Karpas-422 (cell line): ENCODE measurements at regions not wholly inside any gene's neighbourhood (a gene's known extent, or its start where the extent isn't known, plus 50 kb on each side); places are given as distances from the start of the nearest gene placed in this dataset.
"Not testable (repeated sequence)": the region's sequence is repeated elsewhere in the genome, so short reads cannot be mapped to it uniquely, and the experiment has no call there.

Source experiments
- DNase-seq: peaks from one replicate; pipeline ENCODE4 v3.0.0-alpha.2; 2015
- H2AFZ ChIP-seq: fragments of 200-600 bp; sonication (generic); 2 replicates; pipeline ENCODE4 v1.6.1; 2014; ENCODE audit warnings: antibody characterized with exemption, low read length, mixed read lengths
- H3K27ac ChIP-seq: fragments of 200-600 bp; sonication (generic); 2 replicates; pipeline ENCODE4 v1.5.1; 2014; ENCODE audit warnings: mild to moderate bottlenecking, low read length, moderate library complexity
- H3K27me3 ChIP-seq: fragments of 200-600 bp; sonication (generic); 2 replicates; pipeline ENCODE4 v1.6.1; 2014; ENCODE audit warnings: low read length, mixed read lengths
- H3K36me3 ChIP-seq: fragments of 200-600 bp; sonication (generic); 2 replicates; pipeline ENCODE4 v1.6.1; 2014; ENCODE audit warnings: low read length, mixed read lengths; ENCODE audit not compliant: insufficient read depth
- H3K4me1 ChIP-seq: fragments of 200-600 bp; sonication (generic); 2 replicates; pipeline ENCODE4 v1.6.1; 2014; ENCODE audit warnings: mild to moderate bottlenecking, low read length, mixed read lengths
- H3K4me2 ChIP-seq: fragments of 200-600 bp; sonication (generic); 2 replicates; pipeline ENCODE4 v1.6.1; 2014; ENCODE audit warnings: low read length, low read depth, mild to moderate bottlenecking; ENCODE audit not compliant: poor library complexity, severe bottlenecking
- H3K4me3 ChIP-seq: fragments of 200-600 bp; sonication (generic); 2 replicates; pipeline ENCODE4 v1.5.1; 2014; ENCODE audit warnings: mild to moderate bottlenecking, antibody characterized with exemption, low read length, mixed read lengths
- H3K79me2 ChIP-seq: fragments of 200-600 bp; sonication (generic); 2 replicates; pipeline ENCODE4 v1.6.1; 2014; ENCODE audit warnings: mild to moderate bottlenecking, low read length, mixed read lengths
- H3K9ac ChIP-seq: fragments of 200-600 bp; sonication (generic); 2 replicates; pipeline ENCODE4 v1.6.0; 2014; ENCODE audit warnings: low read length
- H3K9me2 ChIP-seq: fragments of 200-600 bp; sonication (generic), shearing (Covaris generic); replicated peaks from 2 replicates; pipeline ENCODE4 v1.6.0; 2014; ENCODE audit warnings: mild to moderate bottlenecking, low read length, moderate library complexity; ENCODE audit not compliant: insufficient read depth
- H3K9me3 ChIP-seq: fragments of 300-700, 200-600 bp; sonication (generic); 2 replicates; pipeline ENCODE4 v1.6.1; 2014; ENCODE audit warnings: low read length, mixed read lengths
- H4K20me1 ChIP-seq: fragments of 200-600 bp; sonication (generic); 2 replicates; pipeline ENCODE4 v1.6.1; 2014; ENCODE audit warnings: mild to moderate bottlenecking, antibody characterized with exemption, low read length, low read depth; ENCODE audit not compliant: insufficient read depth

DNA sequence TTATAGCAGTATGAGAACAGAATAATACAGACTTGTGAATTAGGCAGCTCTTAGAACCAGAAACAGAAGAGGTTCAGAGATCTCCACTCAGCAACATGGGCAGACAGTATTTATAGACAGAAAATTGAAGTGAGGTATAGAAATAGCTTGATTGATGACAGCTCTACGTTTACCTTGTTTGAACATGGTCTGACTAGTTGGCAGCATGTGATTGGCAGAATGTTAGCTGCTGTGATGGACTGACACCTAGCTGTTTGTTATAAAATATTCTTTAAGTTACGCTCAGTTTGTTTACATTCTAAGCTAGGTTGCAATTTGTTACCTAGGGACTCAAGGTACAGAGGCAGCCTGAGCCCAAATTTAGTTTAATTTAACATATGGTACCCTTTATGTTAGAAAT, 73.7 kb upstream of the TMEM229A start:
- H3K9ac ChIP-seq = no peak overlapping the region
- no peaks in the 10 kb centered on the region for H3K27me3 ChIP-seq
- H3K9me3 ChIP-seq = no peaks in the 10 kb centered on the region
- no peak for DNase-seq
- no peaks in the 10 kb centered on the region for H3K79me2 ChIP-seq
- no peak overlapping the region for H2AFZ ChIP-seq
- no peak overlapping the region for H3K27ac ChIP-seq
- H4K20me1 ChIP-seq = no peaks in the 10 kb centered on the region
- no peak overlapping the region for H3K4me2 ChIP-seq
- H3K4me3 ChIP-seq = no peak overlapping the region
- no peaks in the 10 kb centered on the region for H3K36me3 ChIP-seq
- no peaks in the 10 kb centered on the region for H3K4me1 ChIP-seq
- H3K9me2 ChIP-seq = no peaks in the 10 kb centered on the region

- Histone ChIP-seq H2AFZ (no peak overlapping the region), H3K9ac (no peak overlapping the region), H3K36me3 (no peaks in the 10 kb centered on the region), H3K4me3 (no peak overlapping the region), H3K79me2 (no peaks in the 10 kb centered on the region), H3K27ac (no peak overlapping the region), H3K9me3 (no peaks in the 10 kb centered on the region), H3K4me2 (no peak overlapping the region), H3K4me1 (no peaks in the 10 kb centered on the region), H3K9me2 (no peaks in the 10 kb centered on the region), H4K20me1 (no peaks in the 10 kb centered on the region), H3K27me3 (no peaks in the 10 kb centered on the region)
- DNase-seq = peak; percentile 75
These were observed 68.4 kb upstream of the TMEM229A start for GRCh38 chr7:124101173-124101768.

- no peaks in the 10 kb centered on the region for H4K20me1 ChIP-seq
- no peak overlapping the region for H3K27ac ChIP-seq
- DNase-seq = no peak
- H3K27me3 ChIP-seq = no peaks in the 10 kb centered on the region
- H3K4me3 ChIP-seq = no peak overlapping the region
- no peak overlapping the region for H3K9ac ChIP-seq
- no peaks in the 10 kb centered on the region for H3K36me3 ChIP-seq
- no peaks in the 10 kb centered on the region for H3K9me3 ChIP-seq
- no peak overlapping the region for H3K4me2 ChIP-seq
- H3K79me2 ChIP-seq = no peaks in the 10 kb centered on the region
- no peak overlapping the region for H2AFZ ChIP-seq
- no peaks in the 10 kb centered on the region for H3K4me1 ChIP-seq
- no peaks in the 10 kb centered on the region for H3K9me2 ChIP-seq
These were observed 67.3 kb upstream of the TMEM229A start for GRCh38 chr7:124100190-124100589.

GRCh38 chr7:124099585-124099984, 66.7 kb upstream of the TMEM229A start:
- not testable (repeated sequence) for DNase-seq, H3K9me3 ChIP-seq, H3K36me3 ChIP-seq, H3K79me2 ChIP-seq, H3K27ac ChIP-seq, H3K4me2 ChIP-seq, H3K9ac ChIP-seq, H4K20me1 ChIP-seq, H2AFZ ChIP-seq, H3K4me1 ChIP-seq, H3K9me2 ChIP-seq, H3K27me3 ChIP-seq, H3K4me3 ChIP-seq

GRCh38 chr7:124089621-124090020, 56.8 kb upstream of the TMEM229A start:
- no peaks in the 10 kb centered on the region for H4K20me1 ChIP-seq
- no peak overlapping the region for H3K4me2 ChIP-seq
- H2AFZ ChIP-seq = no peak overlapping the region
- no peaks in the 10 kb centered on the region for H3K9me3 ChIP-seq
- no peaks in the 10 kb centered on the region for H3K9me2 ChIP-seq
- no peaks in the 10 kb centered on the region for H3K79me2 ChIP-seq
- no peaks in the 10 kb centered on the region for H3K27me3 ChIP-seq
- no peaks in the 10 kb centered on the region for H3K4me1 ChIP-seq
- H3K4me3 ChIP-seq = no peak overlapping the region
- no peaks in the 10 kb centered on the region for H3K36me3 ChIP-seq
- no peak overlapping the region for H3K9ac ChIP-seq
- no peak for DNase-seq
- no peak overlapping the region for H3K27ac ChIP-seq

- H3K9me2 ChIP-seq = no peaks in the 10 kb centered on the region
- H3K36me3 ChIP-seq = no peaks in the 10 kb centered on the region
- H2AFZ ChIP-seq = no peak overlapping the region
- H3K9me3 ChIP-seq = no peaks in the 10 kb centered on the region
- H3K4me3 ChIP-seq = no peak overlapping the region
- H3K9ac ChIP-seq = no peak overlapping the region
- no peaks in the 10 kb centered on the region for H3K27me3 ChIP-seq
- H3K4me2 ChIP-seq = no peak overlapping the region
- no peak for DNase-seq
- H3K79me2 ChIP-seq = no peaks in the 10 kb centered on the region
- H3K4me1 ChIP-seq = no peaks in the 10 kb centered on the region
- no peaks in the 10 kb centered on the region for H4K20me1 ChIP-seq
- no peak overlapping the region for H3K27ac ChIP-seq
These were observed 55.7 kb upstream of the TMEM229A start for GRCh38 chr7:124088590-124088989.

- H3K27ac ChIP-seq = no peak overlapping the region
- H3K9me3 ChIP-seq = no peaks in the 10 kb centered on the region
- H3K4me3 ChIP-seq = no peak overlapping the region
- H2AFZ ChIP-seq = no peak overlapping the region
- H3K36me3 ChIP-seq = no peaks in the 10 kb centered on the region
- no peaks in the 10 kb centered on the region for H3K27me3 ChIP-seq
- H3K9ac ChIP-seq = no peak overlapping the region
- no peak overlapping the region for H3K4me2 ChIP-seq
- no peaks in the 10 kb centered on the region for H4K20me1 ChIP-seq
- H3K79me2 ChIP-seq = no peaks in the 10 kb centered on the region
- H3K4me1 ChIP-seq = no peaks in the 10 kb centered on the region
- DNase-seq = no peak
- no peaks in the 10 kb centered on the region for H3K9me2 ChIP-seq
These were observed 54.0 kb upstream of the TMEM229A start for GRCh38 chr7:124086843-124087242.

DNA sequence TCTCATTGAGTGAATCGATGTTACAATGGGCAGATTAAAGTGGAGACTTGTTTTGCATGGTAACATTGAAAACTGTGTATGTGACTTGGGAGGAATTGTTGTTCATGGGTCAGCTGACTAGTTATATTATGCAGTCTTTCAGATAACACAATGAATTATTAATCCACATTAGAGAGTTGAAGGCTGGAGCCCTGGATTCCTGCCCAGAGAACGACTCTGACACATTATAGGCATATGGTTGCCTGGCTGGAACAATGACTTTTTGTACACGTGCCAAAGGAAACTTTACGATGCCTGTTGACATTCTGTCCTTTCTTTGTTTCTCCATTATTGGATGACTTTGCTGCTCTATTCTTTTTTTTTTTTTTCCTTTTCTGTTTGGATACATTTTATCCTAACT, 52.3 kb upstream of the TMEM229A start:
- no peaks in the 10 kb centered on the region for H3K9me2 ChIP-seq
- H3K27me3 ChIP-seq = no peaks in the 10 kb centered on the region
- H3K9ac ChIP-seq = no peak overlapping the region
- no peak overlapping the region for H3K27ac ChIP-seq
- no peaks in the 10 kb centered on the region for H3K9me3 ChIP-seq
- H3K4me1 ChIP-seq = no peaks in the 10 kb centered on the region
- H3K36me3 ChIP-seq = no peaks in the 10 kb centered on the region
- no peaks in the 10 kb centered on the region for H4K20me1 ChIP-seq
- no peak overlapping the region for H3K4me2 ChIP-seq
- no peak overlapping the region for H3K4me3 ChIP-seq
- H3K79me2 ChIP-seq = no peaks in the 10 kb centered on the region
- no peak overlapping the region for H2AFZ ChIP-seq
- no peak for DNase-seq

GRCh38 chr7:124084024-124084423, 51.2 kb upstream of the TMEM229A start:
- no peaks in the 10 kb centered on the region for H3K9me2 ChIP-seq
- no peak for DNase-seq
- H3K4me3 ChIP-seq = no peak overlapping the region
- no peaks in the 10 kb centered on the region for H4K20me1 ChIP-seq
- H2AFZ ChIP-seq = no peak overlapping the region
- H3K27ac ChIP-seq = no peak overlapping the region
- no peaks in the 10 kb centered on the region for H3K36me3 ChIP-seq
- H3K4me1 ChIP-seq = no peaks in the 10 kb centered on the region
- no peaks in the 10 kb centered on the region for H3K27me3 ChIP-seq
- H3K79me2 ChIP-seq = no peaks in the 10 kb centered on the region
- no peak overlapping the region for H3K4me2 ChIP-seq
- no peak overlapping the region for H3K9ac ChIP-seq
- H3K9me3 ChIP-seq = no peaks in the 10 kb centered on the region
